ENCODE measurements at regions not wholly inside any gene's neighbourhood (a gene's known extent, or its start where the extent isn't known, plus 50 kb on each side); places are given as distances from the start of the nearest gene placed in this dataset.

DNA sequence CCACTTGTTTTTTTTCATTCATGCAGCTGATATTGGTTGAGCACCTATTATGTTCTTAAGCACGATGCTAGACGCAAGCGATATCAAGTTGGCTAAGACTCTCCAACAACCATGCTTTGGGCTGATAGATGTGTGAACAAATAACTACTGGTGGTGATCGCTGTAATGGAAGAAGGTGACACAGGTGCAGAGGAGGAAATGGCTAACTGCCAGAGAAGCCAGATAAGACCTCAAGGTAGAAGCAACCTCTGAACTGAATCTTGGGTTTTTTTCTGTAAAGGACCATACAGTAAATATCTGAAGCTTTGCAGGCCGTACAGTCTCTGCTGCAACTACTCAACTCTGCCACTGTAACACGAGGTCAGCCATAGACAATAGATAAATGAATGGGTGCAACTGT, 97.9 kb downstream of the C17orf67 start:
- no peak overlapping the region for H3K4me3 ChIP-seq (ENCODE audit: low read depth in 2 of 2, low read length in 2 of 2)
- H3K27me3 ChIP-seq (ENCODE audit: control insufficient read depth, insufficient read depth, low read length) = no peaks in the 10 kb centered on the region
- no peaks in the 10 kb centered on the region for H3K4me1 ChIP-seq (ENCODE audit: control insufficient read depth, insufficient read depth, low read length)
- DNase-seq (ENCODE audit: low read depth, low spot score) (no peak), ATAC-seq (no peak)
- no peaks in the 10 kb centered on the region for H3K36me3 ChIP-seq (ENCODE audit: control insufficient read depth, insufficient read depth, low read length)
- H3K9me3 ChIP-seq (ENCODE audit: control insufficient read depth, insufficient read depth, low read depth, low read length) = no peaks in the 10 kb centered on the region
- BruUV-seq (replicated peaks) = no TSS peak
- intact Hi-C loops (cut with micrococcal nuclease; ENCODE audit: unreplicated experiment) (no loop called here), in situ Hi-C loops (cut with HindIII; ENCODE audit: low pct_unique_long_range_greater_than_20kb, low sequenced_read_pairs) (no loop called here)
- H3K27ac ChIP-seq (ENCODE audit: low read length) = no peak overlapping the region
- no peak for TF ChIP-seq SIN3A (IDR thresholded peaks at IDR 0.05; ENCODE audit: borderline replicate concordance, insufficient read depth, low read depth, low read length)
- TF ChIP-seq, protein P1, sequence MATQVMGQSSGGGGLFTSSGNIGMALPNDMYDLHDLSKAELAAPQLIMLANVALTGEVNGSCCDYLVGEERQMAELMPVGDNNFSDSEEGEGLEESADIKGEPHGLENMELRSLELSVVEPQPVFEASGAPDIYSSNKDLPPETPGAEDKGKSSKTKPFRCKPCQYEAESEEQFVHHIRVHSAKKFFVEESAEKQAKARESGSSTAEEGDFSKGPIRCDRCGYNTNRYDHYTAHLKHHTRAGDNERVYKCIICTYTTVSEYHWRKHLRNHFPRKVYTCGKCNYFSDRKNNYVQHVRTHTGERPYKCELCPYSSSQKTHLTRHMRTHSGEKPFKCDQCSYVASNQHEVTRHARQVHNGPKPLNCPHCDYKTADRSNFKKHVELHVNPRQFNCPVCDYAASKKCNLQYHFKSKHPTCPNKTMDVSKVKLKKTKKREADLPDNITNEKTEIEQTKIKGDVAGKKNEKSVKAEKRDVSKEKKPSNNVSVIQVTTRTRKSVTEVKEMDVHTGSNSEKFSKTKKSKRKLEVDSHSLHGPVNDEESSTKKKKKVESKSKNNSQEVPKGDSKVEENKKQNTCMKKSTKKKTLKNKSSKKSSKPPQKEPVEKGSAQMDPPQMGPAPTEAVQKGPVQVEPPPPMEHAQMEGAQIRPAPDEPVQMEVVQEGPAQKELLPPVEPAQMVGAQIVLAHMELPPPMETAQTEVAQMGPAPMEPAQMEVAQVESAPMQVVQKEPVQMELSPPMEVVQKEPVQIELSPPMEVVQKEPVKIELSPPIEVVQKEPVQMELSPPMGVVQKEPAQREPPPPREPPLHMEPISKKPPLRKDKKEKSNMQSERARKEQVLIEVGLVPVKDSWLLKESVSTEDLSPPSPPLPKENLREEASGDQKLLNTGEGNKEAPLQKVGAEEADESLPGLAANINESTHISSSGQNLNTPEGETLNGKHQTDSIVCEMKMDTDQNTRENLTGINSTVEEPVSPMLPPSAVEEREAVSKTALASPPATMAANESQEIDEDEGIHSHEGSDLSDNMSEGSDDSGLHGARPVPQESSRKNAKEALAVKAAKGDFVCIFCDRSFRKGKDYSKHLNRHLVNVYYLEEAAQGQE (IDR thresholded peaks at IDR 0.05; ENCODE audit: insufficient read depth in 1 of 2, low read depth in 2 of 2, low read length in 1 of 2) = no peak
- TF ChIP-seq, protein P2, sequence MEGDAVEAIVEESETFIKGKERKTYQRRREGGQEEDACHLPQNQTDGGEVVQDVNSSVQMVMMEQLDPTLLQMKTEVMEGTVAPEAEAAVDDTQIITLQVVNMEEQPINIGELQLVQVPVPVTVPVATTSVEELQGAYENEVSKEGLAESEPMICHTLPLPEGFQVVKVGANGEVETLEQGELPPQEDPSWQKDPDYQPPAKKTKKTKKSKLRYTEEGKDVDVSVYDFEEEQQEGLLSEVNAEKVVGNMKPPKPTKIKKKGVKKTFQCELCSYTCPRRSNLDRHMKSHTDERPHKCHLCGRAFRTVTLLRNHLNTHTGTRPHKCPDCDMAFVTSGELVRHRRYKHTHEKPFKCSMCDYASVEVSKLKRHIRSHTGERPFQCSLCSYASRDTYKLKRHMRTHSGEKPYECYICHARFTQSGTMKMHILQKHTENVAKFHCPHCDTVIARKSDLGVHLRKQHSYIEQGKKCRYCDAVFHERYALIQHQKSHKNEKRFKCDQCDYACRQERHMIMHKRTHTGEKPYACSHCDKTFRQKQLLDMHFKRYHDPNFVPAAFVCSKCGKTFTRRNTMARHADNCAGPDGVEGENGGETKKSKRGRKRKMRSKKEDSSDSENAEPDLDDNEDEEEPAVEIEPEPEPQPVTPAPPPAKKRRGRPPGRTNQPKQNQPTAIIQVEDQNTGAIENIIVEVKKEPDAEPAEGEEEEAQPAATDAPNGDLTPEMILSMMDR (IDR thresholded peaks at IDR 0.05) = no peak
- ChIA-PET POLR2A (no interaction called here), CTCF (interaction anchor here (0.6 kb wide), 1 partner anchor 258 kb away, joined by 13 read pairs; no protein-coding TSS in a partner anchor)

DNA sequence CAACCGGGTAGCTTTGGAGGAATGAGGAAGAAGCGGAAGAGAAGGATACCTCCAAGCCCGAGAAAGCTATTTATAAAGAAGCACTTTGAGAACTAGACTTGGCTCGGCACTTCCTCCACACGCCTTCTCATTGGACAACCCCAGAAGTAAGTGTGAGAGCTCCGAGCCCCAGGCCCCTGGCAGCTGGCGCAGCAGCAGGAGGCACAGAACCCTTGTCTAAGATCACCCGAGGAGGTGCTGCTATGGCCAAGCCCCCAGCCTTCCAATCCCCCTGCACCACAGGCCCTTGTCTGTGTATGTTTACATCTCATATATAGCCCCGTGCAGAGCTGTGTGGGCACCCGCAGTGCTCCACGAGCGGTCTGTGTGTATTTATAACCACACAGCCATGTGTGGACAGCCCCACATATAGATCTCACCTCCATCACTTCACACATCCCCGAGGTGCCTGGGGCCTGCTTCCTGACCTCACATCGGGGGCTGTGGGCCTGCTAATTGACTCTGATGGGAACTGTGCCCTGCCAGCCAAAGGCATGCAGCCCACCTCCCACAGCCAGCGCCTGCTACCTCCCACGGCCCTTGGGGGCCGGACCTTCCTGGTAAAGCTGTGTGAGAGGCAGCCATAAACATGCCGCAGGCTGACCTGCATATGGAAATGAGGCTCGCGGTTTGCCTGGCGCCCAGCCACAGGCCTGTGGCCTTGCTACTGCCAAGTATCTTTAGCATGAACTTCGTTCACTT, 96.1 kb downstream of the C17orf67 start:
- in situ Hi-C loops (cut with HindIII; ENCODE audit: low pct_unique_long_range_greater_than_20kb, low sequenced_read_pairs) = no loop called here
- Histone ChIP-seq H3K36me3 (ENCODE audit: control insufficient read depth, insufficient read depth, low read length) (no peaks in the 10 kb centered on the region), H3K27me3 (ENCODE audit: control insufficient read depth, insufficient read depth, low read length) (no peaks in the 10 kb centered on the region), H3K9me3 (ENCODE audit: control insufficient read depth, insufficient read depth, low read depth, low read length) (no peaks in the 10 kb centered on the region), H3K4me3 (ENCODE audit: low read depth in 2 of 2, low read length in 2 of 2) (no peak overlapping the region), H3K4me1 (ENCODE audit: control insufficient read depth, insufficient read depth, low read length) (no peaks in the 10 kb centered on the region), H3K27ac (ENCODE audit: low read length) (no peak overlapping the region)
- POLR2A ChIA-PET = no interaction called here
- CTCF ChIA-PET = interaction anchor here (1.1 kb wide), 1 partner anchor 76 kb away, joined by 3 read pairs; no protein-coding TSS in a partner anchor
- TF ChIP-seq, protein P2 (IDR thresholded peaks at IDR 0.05) = no peak
- TF ChIP-seq TCF7L2 (IDR thresholded peaks at IDR 0.05; ENCODE audit: low read depth, low read length) (no peak), POLR2AphosphoS5 (IDR thresholded peaks at IDR 0.05; ENCODE audit: low read depth, low read length) (no peak), SIN3A (IDR thresholded peaks at IDR 0.05; ENCODE audit: borderline replicate concordance, insufficient read depth, low read depth, low read length) (no peak)
- TF ChIP-seq, protein P1 (IDR thresholded peaks at IDR 0.05; ENCODE audit: insufficient read depth in 1 of 2, low read depth in 2 of 2, low read length in 1 of 2) = no peak
- ATAC-seq (peak; percentile 26; the same call in 1 of the 2 replicates), DNase-seq (ENCODE audit: low read depth, low spot score) (no peak)
- intact Hi-C loops (cut with micrococcal nuclease; ENCODE audit: unreplicated experiment) = no loop called here
- no TSS peak for BruUV-seq (replicated peaks)

All from Panc1 (cell line).